ENCODE measurements at regions not wholly inside any gene's neighbourhood (a gene's known extent, or its start where the extent isn't known, plus 50 kb on each side); places are given as distances from the start of the nearest gene placed in this dataset.
A peak's percentile ranks its signal among the peaks of the same experiment; 100 is the strongest.
"Not testable (repeated sequence)": the region's sequence is repeated elsewhere in the genome, so short reads cannot be mapped to it uniquely, and the experiment has no call there.

- H3K4me3 ChIP-seq (ENCODE audit: severe bottlenecking): no peak overlapping the region
- no peaks in the 10 kb centered on the region for H3K27me3 ChIP-seq (ENCODE audit: insufficient read depth, poor library complexity, severe bottlenecking)
- H3K36me3 ChIP-seq (ENCODE audit: low read depth): no peaks in the 10 kb centered on the region
- H3K27ac ChIP-seq (ENCODE audit: poor library complexity, severe bottlenecking): peak overlapping the region; percentile 17
- no peaks in the 10 kb centered on the region for H3K9me3 ChIP-seq (ENCODE audit: severe bottlenecking)
- DNase-seq (ENCODE audit: low spot score) (no peak), ATAC-seq (ENCODE audit: low read depth) (peak; percentile 42; the same call in 1 of the 3 replicates)
- peaks cover 9% of the 10 kb centered on the region for H3K4me1 ChIP-seq (ENCODE audit: insufficient read depth, poor library complexity, severe bottlenecking)
- no peak for TF ChIP-seq CTCF (IDR thresholded peaks at IDR 0.05; ENCODE audit: poor library complexity, severe bottlenecking)
These were observed 508.7 kb upstream of the CITED2 start for GRCh38 chr6:139882977-139883728.

- H3K36me3 ChIP-seq (ENCODE audit: low read depth): no peaks in the 10 kb centered on the region
- H3K9me3 ChIP-seq (ENCODE audit: severe bottlenecking): no peaks in the 10 kb centered on the region
- peaks cover 9% of the 10 kb centered on the region for H3K4me1 ChIP-seq (ENCODE audit: insufficient read depth, poor library complexity, severe bottlenecking)
- DNase-seq (ENCODE audit: low spot score) (no peak), ATAC-seq (ENCODE audit: low read depth) (no peak)
- no peak for TF ChIP-seq CTCF (IDR thresholded peaks at IDR 0.05; ENCODE audit: poor library complexity, severe bottlenecking)
- H3K4me3 ChIP-seq (ENCODE audit: severe bottlenecking): no peak overlapping the region
- no peaks in the 10 kb centered on the region for H3K27me3 ChIP-seq (ENCODE audit: insufficient read depth, poor library complexity, severe bottlenecking)
- H3K27ac ChIP-seq (ENCODE audit: poor library complexity, severe bottlenecking): no peak overlapping the region
These were observed 507.8 kb upstream of the CITED2 start for GRCh38 chr6:139882234-139882633.

GRCh38 chr6:139881728-139882211, 507.3 kb upstream of the CITED2 start:
- Histone ChIP-seq H3K4me1 (ENCODE audit: insufficient read depth, poor library complexity, severe bottlenecking) (peaks cover 9% of the 10 kb centered on the region), H3K27me3 (ENCODE audit: insufficient read depth, poor library complexity, severe bottlenecking) (no peaks in the 10 kb centered on the region), H3K4me3 (ENCODE audit: severe bottlenecking) (no peak overlapping the region), H3K27ac (ENCODE audit: poor library complexity, severe bottlenecking) (no peak overlapping the region), H3K36me3 (ENCODE audit: low read depth) (no peaks in the 10 kb centered on the region), H3K9me3 (ENCODE audit: severe bottlenecking) (no peaks in the 10 kb centered on the region)
- peak; percentile 61 for ATAC-seq (ENCODE audit: low read depth)
- peak; percentile 66 for TF ChIP-seq CTCF (IDR thresholded peaks at IDR 0.05; ENCODE audit: poor library complexity, severe bottlenecking)
- no peak for DNase-seq (ENCODE audit: low spot score)

- TF ChIP-seq CTCF (IDR thresholded peaks at IDR 0.05; ENCODE audit: poor library complexity, severe bottlenecking): no peak
- no peaks in the 10 kb centered on the region for H3K27me3 ChIP-seq (ENCODE audit: insufficient read depth, poor library complexity, severe bottlenecking)
- no peak overlapping the region for H3K4me3 ChIP-seq (ENCODE audit: severe bottlenecking)
- DNase-seq (ENCODE audit: low spot score): no peak
- no peaks in the 10 kb centered on the region for H3K36me3 ChIP-seq (ENCODE audit: low read depth)
- no peak for ATAC-seq (ENCODE audit: low read depth)
- peaks cover 9% of the 10 kb centered on the region for H3K4me1 ChIP-seq (ENCODE audit: insufficient read depth, poor library complexity, severe bottlenecking)
- no peaks in the 10 kb centered on the region for H3K9me3 ChIP-seq (ENCODE audit: severe bottlenecking)
- no peak overlapping the region for H3K27ac ChIP-seq (ENCODE audit: poor library complexity, severe bottlenecking)
These were observed 506.8 kb upstream of the CITED2 start for GRCh38 chr6:139881236-139881635.

GRCh38 chr6:139879823-139880356, 505.4 kb upstream of the CITED2 start:
- H3K36me3 ChIP-seq (ENCODE audit: low read depth): no peaks in the 10 kb centered on the region
- TF ChIP-seq CTCF (IDR thresholded peaks at IDR 0.05; ENCODE audit: poor library complexity, severe bottlenecking): no peak
- no peak for ATAC-seq (ENCODE audit: low read depth)
- H3K27me3 ChIP-seq (ENCODE audit: insufficient read depth, poor library complexity, severe bottlenecking): no peaks in the 10 kb centered on the region
- peaks cover 9% of the 10 kb centered on the region for H3K4me1 ChIP-seq (ENCODE audit: insufficient read depth, poor library complexity, severe bottlenecking)
- no peak overlapping the region for H3K27ac ChIP-seq (ENCODE audit: poor library complexity, severe bottlenecking)
- H3K4me3 ChIP-seq (ENCODE audit: severe bottlenecking): no peak overlapping the region
- H3K9me3 ChIP-seq (ENCODE audit: severe bottlenecking): no peaks in the 10 kb centered on the region
- no peak for DNase-seq (ENCODE audit: low spot score)

- H3K4me1 ChIP-seq (ENCODE audit: insufficient read depth, poor library complexity, severe bottlenecking); H3K9me3 ChIP-seq (ENCODE audit: severe bottlenecking); DNase-seq (ENCODE audit: low spot score); H3K27me3 ChIP-seq (ENCODE audit: insufficient read depth, poor library complexity, severe bottlenecking); ATAC-seq (ENCODE audit: low read depth); H3K27ac ChIP-seq (ENCODE audit: poor library complexity, severe bottlenecking); H3K4me3 ChIP-seq (ENCODE audit: severe bottlenecking); H3K36me3 ChIP-seq (ENCODE audit: low read depth): not testable (repeated sequence)
These were observed 504.8 kb upstream of the CITED2 start for GRCh38 chr6:139879241-139879640.

Measured in RWPE2 (cell line).